GM23248 (cell line): ENCODE measurements at regions not wholly inside any gene's neighbourhood (a gene's known extent, or its start where the extent isn't known, plus 50 kb on each side); places are given as distances from the start of the nearest gene placed in this dataset.

Source experiments
- EZH2 ChIP-seq: fragments of 200-600 bp; sonication (generic); IDR thresholded peaks from 2 replicates; pipeline ENCODE4 v1.6.1; 2018; ENCODE audit warnings: antibody characterized with exemption, mild to moderate bottlenecking; ENCODE audit not compliant: insufficient read depth, poor library complexity, severe bottlenecking
- EZH2phosphoT487 ChIP-seq: fragments of 200-600 bp; sonication (generic); IDR thresholded peaks from 2 replicates; pipeline ENCODE4 v1.6.1; 2018; ENCODE audit warnings: antibody characterized with exemption, moderate library complexity, mild to moderate bottlenecking, low read depth; ENCODE audit not compliant: insufficient read depth

DNA sequence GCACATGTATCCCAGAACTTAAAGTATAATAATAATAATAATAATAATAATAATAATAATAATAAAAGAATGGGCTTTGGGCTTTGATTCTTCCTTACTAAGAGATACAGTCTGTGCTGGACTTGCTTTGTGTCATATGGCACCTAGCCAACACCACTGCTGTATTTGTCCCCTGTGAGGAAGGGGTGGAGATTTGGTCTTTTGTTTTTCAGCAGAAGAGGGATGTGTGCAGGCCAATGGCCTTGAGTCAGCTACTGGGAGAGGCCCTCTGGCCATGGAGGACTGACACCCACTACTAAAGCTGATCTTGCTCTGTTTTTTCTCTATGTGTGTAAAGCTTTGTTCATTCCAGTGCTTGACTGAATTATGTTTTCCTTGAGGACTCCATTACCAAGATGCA lies 573.0 kb upstream of the PCDH15 start:
- TF ChIP-seq EZH2: no peak
- no peak for TF ChIP-seq EZH2phosphoT487
